KMS-11 (cell line): ENCODE measurements at regions not wholly inside any gene's neighbourhood (a gene's known extent, or its start where the extent isn't known, plus 50 kb on each side); places are given as distances from the start of the nearest gene placed in this dataset.

Experiments used
- H2AFZ ChIP-seq: fragments of 200-600 bp; sonication (generic); 2 replicates; pipeline ENCODE4 v1.6.1; 2016; ENCODE audit warnings: antibody characterized with exemption, mixed run types, low read depth
- H3K27ac ChIP-seq: fragments of 200-600 bp; sonication (generic); 2 replicates; pipeline ENCODE4 v1.6.1; 2016; ENCODE audit warnings: mild to moderate bottlenecking, mixed run types
- H3K27me3 ChIP-seq: fragments of 200-600 bp; sonication (generic); 2 replicates; pipeline ENCODE4 v1.6.1; 2017; ENCODE audit warnings: mild to moderate bottlenecking, low read depth, mixed run types, moderate library complexity; ENCODE audit not compliant: insufficient read depth
- H3K36me3 ChIP-seq: fragments of 200-600 bp; sonication (generic); 2 replicates; pipeline ENCODE4 v1.6.1; 2017; ENCODE audit warnings: mild to moderate bottlenecking, mixed run types; ENCODE audit not compliant: insufficient read depth
- H3K4me1 ChIP-seq: fragments of 200-600 bp; sonication (generic); 2 replicates; pipeline ENCODE4 v1.6.1; 2016; ENCODE audit warnings: mild to moderate bottlenecking, low read depth, mixed run types; ENCODE audit not compliant: poor library complexity, severe bottlenecking
- H3K4me2 ChIP-seq: fragments of 200-600 bp; sonication (generic); 2 replicates; pipeline ENCODE4 v1.7.0; 2016; ENCODE audit warnings: mild to moderate bottlenecking, mixed run types
- H3K4me3 ChIP-seq: fragments of 200-600 bp; sonication (generic); IDR thresholded peaks from 2 replicates; pipeline ENCODE4 v1.6.1; 2017; ENCODE audit warnings: low read depth, low read length, mixed read lengths; ENCODE audit not compliant: insufficient read depth
- H3K79me2 ChIP-seq: fragments of 200-600 bp; sonication (generic); 2 replicates; pipeline ENCODE4 v1.6.1; 2016; ENCODE audit warnings: low read depth, mixed run types; ENCODE audit not compliant: insufficient read depth
- H3K9ac ChIP-seq: fragments of 200-600 bp; sonication (generic); 2 replicates; pipeline ENCODE4 v1.6.1; 2016; ENCODE audit warnings: mild to moderate bottlenecking, mixed run types
- H4K20me1 ChIP-seq: fragments of 200-600 bp; sonication (generic); 2 replicates; pipeline ENCODE4 v1.6.1; 2016; ENCODE audit warnings: mild to moderate bottlenecking, mixed run types; ENCODE audit not compliant: insufficient read depth
- TF ChIP-seq, protein P1 (sequence below): fragments of 200-600 bp; sonication (generic); conservative IDR thresholded peaks from 2 replicates; pipeline ENCODE4 v1.6.1; 2017; ENCODE audit warnings: low read depth, mild to moderate bottlenecking, antibody characterized with exemption, low read length, moderate library complexity, mixed read lengths

GRCh38 chr20:52290569-52290968 lies 99.0 kb upstream of the ZFP64 start:
- no peaks in the 10 kb centered on the region for H3K4me1 ChIP-seq
- TF ChIP-seq, protein P1, sequence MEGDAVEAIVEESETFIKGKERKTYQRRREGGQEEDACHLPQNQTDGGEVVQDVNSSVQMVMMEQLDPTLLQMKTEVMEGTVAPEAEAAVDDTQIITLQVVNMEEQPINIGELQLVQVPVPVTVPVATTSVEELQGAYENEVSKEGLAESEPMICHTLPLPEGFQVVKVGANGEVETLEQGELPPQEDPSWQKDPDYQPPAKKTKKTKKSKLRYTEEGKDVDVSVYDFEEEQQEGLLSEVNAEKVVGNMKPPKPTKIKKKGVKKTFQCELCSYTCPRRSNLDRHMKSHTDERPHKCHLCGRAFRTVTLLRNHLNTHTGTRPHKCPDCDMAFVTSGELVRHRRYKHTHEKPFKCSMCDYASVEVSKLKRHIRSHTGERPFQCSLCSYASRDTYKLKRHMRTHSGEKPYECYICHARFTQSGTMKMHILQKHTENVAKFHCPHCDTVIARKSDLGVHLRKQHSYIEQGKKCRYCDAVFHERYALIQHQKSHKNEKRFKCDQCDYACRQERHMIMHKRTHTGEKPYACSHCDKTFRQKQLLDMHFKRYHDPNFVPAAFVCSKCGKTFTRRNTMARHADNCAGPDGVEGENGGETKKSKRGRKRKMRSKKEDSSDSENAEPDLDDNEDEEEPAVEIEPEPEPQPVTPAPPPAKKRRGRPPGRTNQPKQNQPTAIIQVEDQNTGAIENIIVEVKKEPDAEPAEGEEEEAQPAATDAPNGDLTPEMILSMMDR: no peak
- H3K79me2 ChIP-seq: no peaks in the 10 kb centered on the region
- no peaks in the 10 kb centered on the region for H3K27me3 ChIP-seq
- no peak overlapping the region for H3K9ac ChIP-seq
- no peaks in the 10 kb centered on the region for H3K36me3 ChIP-seq
- no peak overlapping the region for H3K4me2 ChIP-seq
- no peak overlapping the region for H2AFZ ChIP-seq
- H3K27ac ChIP-seq: no peak overlapping the region
- no peaks in the 10 kb centered on the region for H4K20me1 ChIP-seq
- H3K4me3 ChIP-seq: no peak overlapping the region

- H3K4me3 ChIP-seq: no peak overlapping the region
- no peak overlapping the region for H2AFZ ChIP-seq
- no peaks in the 10 kb centered on the region for H4K20me1 ChIP-seq
- H3K27me3 ChIP-seq: no peaks in the 10 kb centered on the region
- H3K27ac ChIP-seq: no peak overlapping the region
- no peak overlapping the region for H3K4me2 ChIP-seq
- H3K36me3 ChIP-seq: no peaks in the 10 kb centered on the region
- no peaks in the 10 kb centered on the region for H3K79me2 ChIP-seq
- TF ChIP-seq, protein P1: no peak
- no peak overlapping the region for H3K9ac ChIP-seq
- H3K4me1 ChIP-seq: no peaks in the 10 kb centered on the region
Measured at GRCh38 chr20:52289956-52290565, 98.5 kb upstream of the ZFP64 start.

GRCh38 chr20:52280407-52280806 lies 88.8 kb upstream of the ZFP64 start:
- H2AFZ ChIP-seq: no peak overlapping the region
- TF ChIP-seq, protein P1: no peak
- H3K27me3 ChIP-seq: no peaks in the 10 kb centered on the region
- no peaks in the 10 kb centered on the region for H3K4me1 ChIP-seq
- no peak overlapping the region for H3K27ac ChIP-seq
- H3K4me3 ChIP-seq: no peak overlapping the region
- H3K36me3 ChIP-seq: no peaks in the 10 kb centered on the region
- H3K79me2 ChIP-seq: no peaks in the 10 kb centered on the region
- H4K20me1 ChIP-seq: no peaks in the 10 kb centered on the region
- H3K4me2 ChIP-seq: no peak overlapping the region
- H3K9ac ChIP-seq: no peak overlapping the region

DNA sequence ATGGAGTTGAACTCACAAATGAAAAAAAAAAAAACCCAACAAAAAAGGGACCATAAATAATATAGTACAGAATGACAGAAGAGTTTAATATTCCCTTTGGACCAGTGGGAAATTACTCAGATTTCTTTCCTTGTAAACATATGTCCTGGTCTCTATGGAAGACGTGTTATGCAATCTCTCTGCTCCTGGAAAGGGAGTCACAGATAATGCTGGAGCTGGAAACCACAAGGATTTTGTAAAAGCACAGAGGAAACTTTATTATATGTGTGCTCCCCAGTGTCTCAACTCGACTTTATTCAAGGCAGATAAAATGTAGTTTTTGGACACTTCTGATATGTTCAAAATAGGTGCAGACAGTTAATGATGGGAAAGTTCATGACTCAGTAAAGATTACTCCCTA lies 88.1 kb upstream of the ZFP64 start:
- H4K20me1 ChIP-seq: no peaks in the 10 kb centered on the region
- no peak overlapping the region for H3K9ac ChIP-seq
- H3K79me2 ChIP-seq: no peaks in the 10 kb centered on the region
- no peaks in the 10 kb centered on the region for H3K27me3 ChIP-seq
- H3K27ac ChIP-seq: no peak overlapping the region
- H3K4me1 ChIP-seq: no peaks in the 10 kb centered on the region
- H2AFZ ChIP-seq: no peak overlapping the region
- H3K36me3 ChIP-seq: no peaks in the 10 kb centered on the region
- no peak overlapping the region for H3K4me3 ChIP-seq
- TF ChIP-seq, protein P1: no peak
- no peak overlapping the region for H3K4me2 ChIP-seq
